ENCODE measurements at regions not wholly inside any gene's neighbourhood (a gene's known extent, or its start where the extent isn't known, plus 50 kb on each side); places are given as distances from the start of the nearest gene placed in this dataset.

DNA sequence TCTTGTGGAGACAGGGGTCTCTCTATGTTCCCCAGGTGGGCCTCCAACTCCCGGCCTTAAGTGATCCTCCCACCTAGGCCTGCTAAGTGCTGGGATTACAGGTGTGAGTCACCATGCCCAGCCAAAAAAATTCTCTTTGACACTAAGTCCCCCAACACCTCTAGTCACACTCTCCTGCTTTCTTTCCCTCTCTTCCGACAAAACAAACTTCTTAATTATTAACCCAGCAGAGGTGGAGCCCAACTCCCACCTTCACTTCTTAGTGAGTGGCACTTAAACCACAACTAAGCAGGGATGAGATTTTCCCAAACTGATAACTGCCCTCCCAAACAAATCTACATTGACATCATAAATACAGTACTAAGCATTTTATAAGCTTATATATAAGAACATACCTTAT lies 60.5 kb upstream of the PMAIP1 start:
- ATAC-seq (no peak), DNase-seq (ENCODE audit: low read depth, low spot score) (no peak)
- intact Hi-C loops (cut with micrococcal nuclease) = loop anchor here (5.0 kb wide), 2 partner anchors 68 to 573 kb away; no protein-coding TSS in a partner anchor
- no peaks in the 10 kb centered on the region for H3K36me3 ChIP-seq (ENCODE audit: control insufficient read depth in 1 of 2, insufficient read depth in 2 of 2, low read length in 2 of 2)
- H3K9me2 ChIP-seq (ENCODE audit: insufficient read depth) = no peaks in the 10 kb centered on the region
- POLR2A ChIA-PET = interaction anchor here (1.1 kb wide), 1 partner anchor 34 kb away, joined by 3 read pairs; no protein-coding TSS in a partner anchor
- H3K4me3 ChIP-seq (replicated peaks in 1 of 2; ENCODE audit: low read depth in 1 of 2, low read length in 2 of 2) = no peak overlapping the region
- H3K27ac ChIP-seq (ENCODE audit: low read depth, low read length) = no peak overlapping the region
- RAD21 ChIA-PET (ENCODE audit: low non-redundant PET in 1 of 2, low total read pairs in 2 of 2, uncharacterized antibody in 2 of 2, unreplicated experiment in 2 of 2) = no interaction called here
- no peaks in the 10 kb centered on the region for H3K27me3 ChIP-seq (ENCODE audit: insufficient read depth, low read length)
- no peaks in the 10 kb centered on the region for H3K79me2 ChIP-seq (ENCODE audit: insufficient read depth, low read length)
- H2AFZ ChIP-seq (ENCODE audit: low read depth, low read length, poor library complexity, severe bottlenecking) = peak overlapping the region; percentile 57
- H3K9me3 ChIP-seq (ENCODE audit: control insufficient read depth in 1 of 2, insufficient read depth in 1 of 2, low read depth in 1 of 2, low read length in 2 of 2) = no peaks in the 10 kb centered on the region
- CTCF ChIA-PET = interaction anchor here (1.5 to 1.6 kb wide), 2 partner anchors 15 to 114 kb away, joined by 5 to 7 read pairs; no protein-coding TSS in a partner anchor
- H4K20me1 ChIP-seq (ENCODE audit: insufficient read depth) = no peaks in the 10 kb centered on the region
- TF ChIP-seq EZH2phosphoT487 (IDR thresholded peaks at IDR 0.05; ENCODE audit: borderline replicate concordance) (no peak), RAD21 (IDR thresholded peaks at IDR 0.05; ENCODE audit: low read depth) (no peak), POLR2AphosphoS5 (IDR thresholded peaks at IDR 0.05; ENCODE audit: low read depth, low read length) (no peak), JUND (IDR thresholded peaks at IDR 0.05) (no peak), SRF (IDR thresholded peaks at IDR 0.05; ENCODE audit: low read depth) (no peak), CEBPB (IDR thresholded peaks at IDR 0.05; ENCODE audit: low read depth) (no peak), TCF7L2 (IDR thresholded peaks at IDR 0.05; ENCODE audit: borderline replicate concordance, extremely low read depth, insufficient read depth, insufficient read length) (no peak), POLR2A (IDR thresholded peaks at IDR 0.05; ENCODE audit: borderline replicate concordance, extremely low read depth, insufficient read depth, insufficient read length) (no peak), ZFX (IDR thresholded peaks at IDR 0.05) (no peak), EGR1 (IDR thresholded peaks at IDR 0.05; ENCODE audit: low read depth) (no peak)
- TF ChIP-seq, protein P1, sequence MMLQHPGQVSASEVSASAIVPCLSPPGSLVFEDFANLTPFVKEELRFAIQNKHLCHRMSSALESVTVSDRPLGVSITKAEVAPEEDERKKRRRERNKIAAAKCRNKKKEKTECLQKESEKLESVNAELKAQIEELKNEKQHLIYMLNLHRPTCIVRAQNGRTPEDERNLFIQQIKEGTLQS (IDR thresholded peaks at IDR 0.05) = no peak
- no peak overlapping the region for H3K4me2 ChIP-seq (ENCODE audit: low read length)
- no peak overlapping the region for H3K9ac ChIP-seq (ENCODE audit: low read length)
- BruUV-seq (replicated peaks) = no TSS peak
- peaks cover 7 to 14% of the 10 kb centered on the region in 2 experiments; a peak in 2 of 4 replicates for H3K4me1 ChIP-seq (ENCODE audit: control insufficient read depth in 1 of 2, insufficient read depth in 2 of 2, low read length in 2 of 2)

- no peaks in the 10 kb centered on the region for H3K79me2 ChIP-seq (ENCODE audit: insufficient read depth, low read length)
- peak overlapping the region; percentile 27 for H2AFZ ChIP-seq (ENCODE audit: low read depth, low read length, poor library complexity, severe bottlenecking)
- no peaks in the 10 kb centered on the region for H3K9me2 ChIP-seq (ENCODE audit: insufficient read depth)
- DNase-seq (ENCODE audit: low read depth, low spot score) (peak; percentile 80), ATAC-seq (peak; percentile 90)
- H3K4me1 ChIP-seq (ENCODE audit: control insufficient read depth in 1 of 2, insufficient read depth in 2 of 2, low read length in 2 of 2) = peaks cover 0 to 6% of the 10 kb centered on the region in 2 experiments; a peak in 1 of 4 replicates
- no peaks in the 10 kb centered on the region for H3K36me3 ChIP-seq (ENCODE audit: control insufficient read depth in 1 of 2, insufficient read depth in 2 of 2, low read length in 2 of 2)
- POLR2A ChIA-PET = interaction anchor here (0.7 to 1.8 kb wide), 2 partner anchors 62 to 70 kb away, joined by 3 to 12 read pairs; partner anchors contain the start of gene PMAIP1
- no peak overlapping the region for H3K27ac ChIP-seq (ENCODE audit: low read depth, low read length)
- no TSS peak for BruUV-seq (replicated peaks)
- no peak overlapping the region for H3K9ac ChIP-seq (ENCODE audit: low read length)
- intact Hi-C loops (cut with micrococcal nuclease) = loop anchor here (1.0 to 5.0 kb wide), 5 partner anchors 70 to 712 kb away; no protein-coding TSS in a partner anchor
- H3K9me3 ChIP-seq (ENCODE audit: control insufficient read depth in 1 of 2, insufficient read depth in 1 of 2, low read depth in 1 of 2, low read length in 2 of 2) = no peaks in the 10 kb centered on the region
- RAD21 ChIA-PET (ENCODE audit: low non-redundant PET in 1 of 2, low total read pairs in 2 of 2, uncharacterized antibody in 2 of 2, unreplicated experiment in 2 of 2) = interaction anchor here in 1 of 2 experiments (0.6 to 1.4 kb wide), 2 partner anchors 11 to 81 kb away, joined by 3 to 4 read pairs; no protein-coding TSS in a partner anchor
- peak overlapping the region; percentile 20 for H3K4me2 ChIP-seq (ENCODE audit: low read length)
- H3K27me3 ChIP-seq (ENCODE audit: insufficient read depth, low read length) = no peaks in the 10 kb centered on the region
- CTCF ChIA-PET = interaction anchor here (0.5 to 2.1 kb wide), 11 partner anchors 14 to 896 kb away, joined by 3 to 12 read pairs (median 4); partner anchors contain the start of gene PMAIP1
- no peak overlapping the region for H3K4me3 ChIP-seq (replicated peaks in 1 of 2; ENCODE audit: low read depth in 1 of 2, low read length in 2 of 2)
- H4K20me1 ChIP-seq (ENCODE audit: insufficient read depth) = no peaks in the 10 kb centered on the region
- TF ChIP-seq CEBPB (IDR thresholded peaks at IDR 0.05; ENCODE audit: low read depth) (peak; percentile 67), POLR2AphosphoS5 (IDR thresholded peaks at IDR 0.05; ENCODE audit: low read depth, low read length) (no peak), RAD21 (IDR thresholded peaks at IDR 0.05; ENCODE audit: low read depth) (peak; percentile 94), CTCF (IDR thresholded peaks at IDR 0.05 in 2 of 3, conservative IDR thresholded peaks at IDR 0.05 in 1 of 3; ENCODE audit: borderline replicate concordance in 1 of 3, insufficient read depth in 1 of 3, low read depth in 2 of 3, low read length in 2 of 3) (peak; percentile 84 to 98 (median 96)), REST (IDR thresholded peaks at IDR 0.05; ENCODE audit: low read depth) (no peak), MAX (IDR thresholded peaks at IDR 0.05) (0 out of 2 replicates have a peak, but pooled peaks have one; percentile 27), SP1 (IDR thresholded peaks at IDR 0.05; ENCODE audit: low read depth) (0 out of 2 replicates have a peak, but pooled peaks have one; percentile 9)
Measured at GRCh38 chr18:59837586-59837985, 62.2 kb upstream of the PMAIP1 start.
